SIG-M5 treated with dmso at 0.1 percent for 504 hours (cell line): ENCODE measurements at regions not wholly inside any gene's neighbourhood (a gene's known extent, or its start where the extent isn't known, plus 50 kb on each side); places are given as distances from the start of the nearest gene placed in this dataset.
A peak's percentile ranks its signal among the peaks of the same experiment; 100 is the strongest.

ENCODE experiments used
- DNase-seq: peaks from one replicate; lab custom pipeline; 2025; ENCODE audit not compliant: unreplicated experiment; lab: John Stamatoyannopoulos, UW

- no peak for DNase-seq
Measured at GRCh38 chrX:58051346-58051745, 141.1 kb upstream of the ZXDA start.

- DNase-seq: no peak
Measured at GRCh38 chrX:58044130-58044529, 133.9 kb upstream of the ZXDA start.

- peak; percentile 34 for DNase-seq
Measured at GRCh38 chrX:58025979-58026378, 115.7 kb upstream of the ZXDA start.

- no peak for DNase-seq
Measured at GRCh38 chrX:57985951-57986350, 75.7 kb upstream of the ZXDA start.

- DNase-seq: no peak
Measured at GRCh38 chrX:57984620-57985019, 74.4 kb upstream of the ZXDA start.

- no peak for DNase-seq
Measured at GRCh38 chrX:57977992-57978391, 67.7 kb upstream of the ZXDA start.

- DNase-seq: no peak
Measured at GRCh38 chrX:57964975-57965374, 54.7 kb upstream of the ZXDA start.
